WTC11 (cell line): ENCODE measurements at regions not wholly inside any gene's neighbourhood (a gene's known extent, or its start where the extent isn't known, plus 50 kb on each side); places are given as distances from the start of the nearest gene placed in this dataset.

Experiments used
- ATAC-seq: fragments of 200-7000 bp; cut with Tn5 transposase; 2 replicates; pipeline ENCODE4 v1.10.0; 2021; ENCODE audit warnings: mild to moderate bottlenecking, moderate library complexity
- CTCF ChIA-PET: fragments of 300-600 bp; sonication (Branson Sonifier 250); formaldehyde crosslinking; loops from one replicate; lab custom pipeline; 2021; ENCODE audit warnings: antibody characterized with exemption; lab: Charles Lee
- POLR2A ChIA-PET: fragments of 350-600 bp; sonication (Branson Sonifier 250); formaldehyde crosslinking; loops from one replicate; lab custom pipeline; 2021; ENCODE audit warnings: antibody characterized with exemption; lab: Charles Lee
- DNase-seq: peaks from one replicate; pipeline ENCODE4 v3.0.0; 2021; ENCODE audit warnings: low spot score
- H3K27ac Mint-ChIP-seq: 2 replicates; pipeline ENCODE4 v1.8.0; 2021; ENCODE audit warnings: mixed read lengths
- H3K27me3 Mint-ChIP-seq: 2 replicates; pipeline ENCODE4 v1.8.0; 2021; ENCODE audit warnings: low read depth, mild to moderate bottlenecking, moderate library complexity, mixed read lengths
- H3K36me3 Mint-ChIP-seq: 2 replicates; pipeline ENCODE4 v1.8.0; 2021; ENCODE audit warnings: mixed read lengths
- H3K4me1 Mint-ChIP-seq: 2 replicates; pipeline ENCODE4 v1.8.0; 2022; ENCODE audit warnings: mixed read lengths
- H3K4me3 Mint-ChIP-seq: 2 replicates; pipeline ENCODE4 v1.8.0; 2021; ENCODE audit warnings: mild to moderate bottlenecking, moderate library complexity, mixed read lengths
- H3K9me3 Mint-ChIP-seq: 2 replicates; pipeline ENCODE4 v1.8.0; 2021; ENCODE audit warnings: mixed read lengths
- FOXJ3 ChIP-seq: sonication (generic); formaldehyde crosslinking; IDR thresholded peaks from 2 replicates; pipeline ENCODE4 v1.9.0; 2021; ENCODE audit warnings: missing genetic modification reagents, mild to moderate bottlenecking, borderline replicate concordance
- FOXK1 ChIP-seq: sonication (generic); formaldehyde crosslinking; IDR thresholded peaks from 2 replicates; pipeline ENCODE4 v1.8.0; 2022; ENCODE audit warnings: mild to moderate bottlenecking, moderate library complexity, missing genetic modification reagents
- IRF2 ChIP-seq: sonication (generic); formaldehyde crosslinking; IDR thresholded peaks from 2 replicates; pipeline ENCODE4 v1.8.0; 2022; ENCODE audit warnings: low read depth, missing genetic modification reagents, borderline replicate concordance
- JAZF1 ChIP-seq: fragments of 250-450 bp; sonication (Bioruptor Pico); IDR thresholded peaks from 2 replicates; pipeline ENCODE4 v1.9.0; 2021; ENCODE audit warnings: moderate library complexity, mild to moderate bottlenecking, inconsistent platforms
- NR2C2 ChIP-seq: sonication (generic); formaldehyde crosslinking; IDR thresholded peaks from 2 replicates; pipeline ENCODE4 v1.8.0; 2022; ENCODE audit warnings: mild to moderate bottlenecking, missing genetic modification reagents
- OVOL2 ChIP-seq: fragments of 250-450 bp; sonication (Bioruptor Pico); IDR thresholded peaks from 2 replicates; pipeline ENCODE4 v1.9.0; 2021; ENCODE audit warnings: mild to moderate bottlenecking, borderline replicate concordance
- SMAD4 ChIP-seq: sonication (generic); formaldehyde crosslinking; IDR thresholded peaks from 2 replicates; pipeline ENCODE4 v1.8.0; 2022; ENCODE audit warnings: mild to moderate bottlenecking, missing genetic modification reagents
- SP1 ChIP-seq: sonication (generic); formaldehyde crosslinking; conservative IDR thresholded peaks from 2 replicates; pipeline ENCODE4 v1.8.1; 2022; ENCODE audit warnings: missing genetic modification reagents
- TCF7 ChIP-seq: sonication (generic); formaldehyde crosslinking; IDR thresholded peaks from 2 replicates; pipeline ENCODE4 v1.8.0; 2022; ENCODE audit warnings: mild to moderate bottlenecking, low read depth, missing genetic modification reagents, moderate library complexity
- TEAD1 ChIP-seq: sonication (generic); formaldehyde crosslinking; IDR thresholded peaks from 2 replicates; pipeline ENCODE4 v1.8.0; 2022; ENCODE audit warnings: mild to moderate bottlenecking, missing genetic modification reagents
- ZNF671 ChIP-seq: fragments of 250-450 bp; sonication (Bioruptor Pico); IDR thresholded peaks from 2 replicates; pipeline ENCODE4 v1.8.0; 2021; ENCODE audit warnings: mild to moderate bottlenecking
- TF ChIP-seq, protein P1 (sequence below): sonication (generic); formaldehyde crosslinking; IDR thresholded peaks from 2 replicates; pipeline ENCODE4 v1.8.1; 2023; ENCODE audit warnings: mild to moderate bottlenecking, missing genetic modification reagents
- TF ChIP-seq, protein P2 (sequence below): sonication (generic); formaldehyde crosslinking; IDR thresholded peaks from 2 replicates; pipeline ENCODE4 v1.8.1; 2023; ENCODE audit warnings: mild to moderate bottlenecking, moderate library complexity, missing genetic modification reagents
- TF ChIP-seq, protein P3 (sequence below): fragments of 250-450 bp; sonication (Bioruptor Pico); conservative IDR thresholded peaks from 2 replicates; pipeline ENCODE4 v1.9.0; 2021; ENCODE audit warnings: mild to moderate bottlenecking
- TF ChIP-seq, protein P4 (sequence below): sonication (generic); formaldehyde crosslinking; conservative IDR thresholded peaks from 2 replicates; pipeline ENCODE4 v1.8.1; 2022; ENCODE audit warnings: mild to moderate bottlenecking, missing genetic modification reagents
- TF ChIP-seq, protein P5 (sequence below): sonication (generic); formaldehyde crosslinking; IDR thresholded peaks from 2 replicates; pipeline ENCODE4 v1.8.1; 2023; ENCODE audit warnings: mild to moderate bottlenecking, missing genetic modification reagents, borderline replicate concordance
- TF ChIP-seq, protein P6 (sequence below): sonication (generic); formaldehyde crosslinking; IDR thresholded peaks from 2 replicates; pipeline ENCODE4 v1.8.0; 2023; ENCODE audit warnings: mild to moderate bottlenecking, missing genetic modification reagents
- TF ChIP-seq, protein P7 (sequence below): sonication (generic); formaldehyde crosslinking; IDR thresholded peaks from 2 replicates; pipeline ENCODE4 v1.8.1; 2022; ENCODE audit warnings: missing genetic modification reagents, borderline replicate concordance

GRCh38 chr3:74847093-74847492, 232.6 kb upstream of the CNTN3 start:
- ChIA-PET CTCF (no interaction called here), POLR2A (no interaction called here)
- TF ChIP-seq, protein P1, sequence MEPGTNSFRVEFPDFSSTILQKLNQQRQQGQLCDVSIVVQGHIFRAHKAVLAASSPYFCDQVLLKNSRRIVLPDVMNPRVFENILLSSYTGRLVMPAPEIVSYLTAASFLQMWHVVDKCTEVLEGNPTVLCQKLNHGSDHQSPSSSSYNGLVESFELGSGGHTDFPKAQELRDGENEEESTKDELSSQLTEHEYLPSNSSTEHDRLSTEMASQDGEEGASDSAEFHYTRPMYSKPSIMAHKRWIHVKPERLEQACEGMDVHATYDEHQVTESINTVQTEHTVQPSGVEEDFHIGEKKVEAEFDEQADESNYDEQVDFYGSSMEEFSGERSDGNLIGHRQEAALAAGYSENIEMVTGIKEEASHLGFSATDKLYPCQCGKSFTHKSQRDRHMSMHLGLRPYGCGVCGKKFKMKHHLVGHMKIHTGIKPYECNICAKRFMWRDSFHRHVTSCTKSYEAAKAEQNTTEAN (CRISPR knock-in tag): no peak
- TF ChIP-seq IRF2 (CRISPR knock-in tag): no peak
- TF ChIP-seq FOXK1: no peak
- DNase-seq: no peak
- no peak overlapping the region for H3K27ac Mint-ChIP-seq
- no peak for ATAC-seq
- H3K36me3 Mint-ChIP-seq: no peaks in the 10 kb centered on the region
- peaks cover 12% of the 10 kb centered on the region for H3K4me1 Mint-ChIP-seq
- no peaks in the 10 kb centered on the region for H3K27me3 Mint-ChIP-seq
- H3K9me3 Mint-ChIP-seq: no peaks in the 10 kb centered on the region
- no peak overlapping the region for H3K4me3 Mint-ChIP-seq

- H3K9me3 Mint-ChIP-seq: no peaks in the 10 kb centered on the region
- H3K36me3 Mint-ChIP-seq: no peaks in the 10 kb centered on the region
- CTCF ChIA-PET: no interaction called here
- no peaks in the 10 kb centered on the region for H3K27me3 Mint-ChIP-seq
- TF ChIP-seq JAZF1 (CRISPR knock-in tag) (no peak), ZNF671 (CRISPR knock-in tag) (no peak), NR2C2 (CRISPR knock-in tag) (no peak), OVOL2 (CRISPR knock-in tag) (no peak), SMAD4 (no peak), FOXJ3 (CRISPR knock-in tag) (no peak), TCF7 (CRISPR knock-in tag) (no peak), TEAD1 (CRISPR knock-in tag) (no peak), SP1 (CRISPR knock-in tag) (no peak)
- TF ChIP-seq, protein P2, sequence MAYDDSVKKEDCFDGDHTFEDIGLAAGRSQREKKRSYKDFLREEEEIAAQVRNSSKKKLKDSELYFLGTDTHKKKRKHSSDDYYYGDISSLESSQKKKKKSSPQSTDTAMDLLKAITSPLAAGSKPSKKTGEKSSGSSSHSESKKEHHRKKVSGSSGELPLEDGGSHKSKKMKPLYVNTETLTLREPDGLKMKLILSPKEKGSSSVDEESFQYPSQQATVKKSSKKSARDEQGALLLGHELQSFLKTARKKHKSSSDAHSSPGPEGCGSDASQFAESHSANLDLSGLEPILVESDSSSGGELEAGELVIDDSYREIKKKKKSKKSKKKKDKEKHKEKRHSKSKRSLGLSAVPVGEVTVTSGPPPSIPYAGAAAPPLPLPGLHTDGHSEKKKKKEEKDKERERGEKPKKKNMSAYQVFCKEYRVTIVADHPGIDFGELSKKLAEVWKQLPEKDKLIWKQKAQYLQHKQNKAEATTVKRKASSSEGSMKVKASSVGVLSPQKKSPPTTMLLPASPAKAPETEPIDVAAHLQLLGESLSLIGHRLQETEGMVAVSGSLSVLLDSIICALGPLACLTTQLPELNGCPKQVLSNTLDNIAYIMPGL (CRISPR knock-in tag): no peak
- TF ChIP-seq, protein P3, sequence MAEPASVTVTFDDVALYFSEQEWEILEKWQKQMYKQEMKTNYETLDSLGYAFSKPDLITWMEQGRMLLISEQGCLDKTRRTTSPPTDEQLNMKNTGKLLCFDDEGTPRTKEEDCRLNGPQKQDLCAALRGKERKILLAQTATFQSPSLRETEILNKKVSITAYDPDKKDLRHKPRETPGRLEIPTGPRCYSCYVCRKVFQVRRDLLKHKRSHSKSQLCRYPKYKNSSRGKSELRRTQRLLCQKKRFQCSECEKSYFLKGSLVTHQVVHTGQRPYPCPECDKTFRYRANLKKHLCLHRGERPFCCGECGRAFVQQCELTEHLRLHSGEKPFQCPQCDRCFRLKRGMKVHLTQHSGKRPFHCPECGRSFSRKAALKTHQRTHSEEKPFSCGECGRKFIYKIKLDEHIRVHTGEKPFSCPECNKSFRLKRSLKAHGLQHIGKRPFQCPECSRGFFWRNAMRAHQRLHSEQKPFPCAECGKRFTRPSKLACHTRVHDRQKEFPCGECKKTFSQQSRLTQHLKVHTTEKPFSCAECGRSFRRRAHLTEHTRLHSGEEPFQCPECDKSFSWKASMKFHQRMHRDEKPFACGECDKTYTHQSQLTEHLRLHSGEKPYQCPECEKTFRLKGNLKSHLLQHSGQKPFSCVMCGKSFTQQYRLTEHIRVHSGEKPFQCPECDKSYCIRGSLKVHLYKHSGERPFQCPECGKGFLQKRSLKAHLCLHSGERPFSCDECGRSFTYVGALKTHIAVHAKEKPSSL: no peak
- TF ChIP-seq, protein P4, sequence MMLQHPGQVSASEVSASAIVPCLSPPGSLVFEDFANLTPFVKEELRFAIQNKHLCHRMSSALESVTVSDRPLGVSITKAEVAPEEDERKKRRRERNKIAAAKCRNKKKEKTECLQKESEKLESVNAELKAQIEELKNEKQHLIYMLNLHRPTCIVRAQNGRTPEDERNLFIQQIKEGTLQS (CRISPR knock-in tag): no peak
- TF ChIP-seq, protein P5, sequence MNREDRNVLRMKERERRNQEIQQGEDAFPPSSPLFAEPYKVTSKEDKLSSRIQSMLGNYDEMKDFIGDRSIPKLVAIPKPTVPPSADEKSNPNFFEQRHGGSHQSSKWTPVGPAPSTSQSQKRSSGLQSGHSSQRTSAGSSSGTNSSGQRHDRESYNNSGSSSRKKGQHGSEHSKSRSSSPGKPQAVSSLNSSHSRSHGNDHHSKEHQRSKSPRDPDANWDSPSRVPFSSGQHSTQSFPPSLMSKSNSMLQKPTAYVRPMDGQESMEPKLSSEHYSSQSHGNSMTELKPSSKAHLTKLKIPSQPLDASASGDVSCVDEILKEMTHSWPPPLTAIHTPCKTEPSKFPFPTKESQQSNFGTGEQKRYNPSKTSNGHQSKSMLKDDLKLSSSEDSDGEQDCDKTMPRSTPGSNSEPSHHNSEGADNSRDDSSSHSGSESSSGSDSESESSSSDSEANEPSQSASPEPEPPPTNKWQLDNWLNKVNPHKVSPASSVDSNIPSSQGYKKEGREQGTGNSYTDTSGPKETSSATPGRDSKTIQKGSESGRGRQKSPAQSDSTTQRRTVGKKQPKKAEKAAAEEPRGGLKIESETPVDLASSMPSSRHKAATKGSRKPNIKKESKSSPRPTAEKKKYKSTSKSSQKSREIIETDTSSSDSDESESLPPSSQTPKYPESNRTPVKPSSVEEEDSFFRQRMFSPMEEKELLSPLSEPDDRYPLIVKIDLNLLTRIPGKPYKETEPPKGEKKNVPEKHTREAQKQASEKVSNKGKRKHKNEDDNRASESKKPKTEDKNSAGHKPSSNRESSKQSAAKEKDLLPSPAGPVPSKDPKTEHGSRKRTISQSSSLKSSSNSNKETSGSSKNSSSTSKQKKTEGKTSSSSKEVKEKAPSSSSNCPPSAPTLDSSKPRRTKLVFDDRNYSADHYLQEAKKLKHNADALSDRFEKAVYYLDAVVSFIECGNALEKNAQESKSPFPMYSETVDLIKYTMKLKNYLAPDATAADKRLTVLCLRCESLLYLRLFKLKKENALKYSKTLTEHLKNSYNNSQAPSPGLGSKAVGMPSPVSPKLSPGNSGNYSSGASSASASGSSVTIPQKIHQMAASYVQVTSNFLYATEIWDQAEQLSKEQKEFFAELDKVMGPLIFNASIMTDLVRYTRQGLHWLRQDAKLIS (CRISPR knock-in tag): no peak
- TF ChIP-seq, protein P6, sequence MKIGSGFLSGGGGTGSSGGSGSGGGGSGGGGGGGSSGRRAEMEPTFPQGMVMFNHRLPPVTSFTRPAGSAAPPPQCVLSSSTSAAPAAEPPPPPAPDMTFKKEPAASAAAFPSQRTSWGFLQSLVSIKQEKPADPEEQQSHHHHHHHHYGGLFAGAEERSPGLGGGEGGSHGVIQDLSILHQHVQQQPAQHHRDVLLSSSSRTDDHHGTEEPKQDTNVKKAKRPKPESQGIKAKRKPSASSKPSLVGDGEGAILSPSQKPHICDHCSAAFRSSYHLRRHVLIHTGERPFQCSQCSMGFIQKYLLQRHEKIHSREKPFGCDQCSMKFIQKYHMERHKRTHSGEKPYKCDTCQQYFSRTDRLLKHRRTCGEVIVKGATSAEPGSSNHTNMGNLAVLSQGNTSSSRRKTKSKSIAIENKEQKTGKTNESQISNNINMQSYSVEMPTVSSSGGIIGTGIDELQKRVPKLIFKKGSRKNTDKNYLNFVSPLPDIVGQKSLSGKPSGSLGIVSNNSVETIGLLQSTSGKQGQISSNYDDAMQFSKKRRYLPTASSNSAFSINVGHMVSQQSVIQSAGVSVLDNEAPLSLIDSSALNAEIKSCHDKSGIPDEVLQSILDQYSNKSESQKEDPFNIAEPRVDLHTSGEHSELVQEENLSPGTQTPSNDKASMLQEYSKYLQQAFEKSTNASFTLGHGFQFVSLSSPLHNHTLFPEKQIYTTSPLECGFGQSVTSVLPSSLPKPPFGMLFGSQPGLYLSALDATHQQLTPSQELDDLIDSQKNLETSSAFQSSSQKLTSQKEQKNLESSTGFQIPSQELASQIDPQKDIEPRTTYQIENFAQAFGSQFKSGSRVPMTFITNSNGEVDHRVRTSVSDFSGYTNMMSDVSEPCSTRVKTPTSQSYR (CRISPR knock-in tag): no peak
- TF ChIP-seq, protein P7, sequence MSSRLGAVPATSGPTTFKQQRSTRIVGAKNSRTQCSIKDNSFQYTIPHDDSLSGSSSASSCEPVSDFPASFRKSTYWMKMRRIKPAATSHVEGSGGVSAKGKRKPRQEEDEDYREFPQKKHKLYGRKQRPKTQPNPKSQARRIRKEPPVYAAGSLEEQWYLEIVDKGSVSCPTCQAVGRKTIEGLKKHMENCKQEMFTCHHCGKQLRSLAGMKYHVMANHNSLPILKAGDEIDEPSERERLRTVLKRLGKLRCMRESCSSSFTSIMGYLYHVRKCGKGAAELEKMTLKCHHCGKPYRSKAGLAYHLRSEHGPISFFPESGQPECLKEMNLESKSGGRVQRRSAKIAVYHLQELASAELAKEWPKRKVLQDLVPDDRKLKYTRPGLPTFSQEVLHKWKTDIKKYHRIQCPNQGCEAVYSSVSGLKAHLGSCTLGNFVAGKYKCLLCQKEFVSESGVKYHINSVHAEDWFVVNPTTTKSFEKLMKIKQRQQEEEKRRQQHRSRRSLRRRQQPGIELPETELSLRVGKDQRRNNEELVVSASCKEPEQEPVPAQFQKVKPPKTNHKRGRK (CRISPR knock-in tag): no peak
- no peak overlapping the region for H3K27ac Mint-ChIP-seq
- POLR2A ChIA-PET: no interaction called here
- ATAC-seq (no peak), DNase-seq (no peak)
- H3K4me1 Mint-ChIP-seq: peaks cover 19% of the 10 kb centered on the region
- H3K4me3 Mint-ChIP-seq: no peak overlapping the region
These were observed 230.6 kb upstream of the CNTN3 start for GRCh38 chr3:74845081-74845480.
